NCI-H2081 (cell line): ENCODE measurements at regions not wholly inside any gene's neighbourhood (a gene's known extent, or its start where the extent isn't known, plus 50 kb on each side); places are given as distances from the start of the nearest gene placed in this dataset.
"Not testable (repeated sequence)": the region's sequence is repeated elsewhere in the genome, so short reads cannot be mapped to it uniquely, and the experiment has no call there.

Source experiments
- DNase-seq, 2 experiments: peaks; one replicate each; lab custom pipeline; 2025; lab: John Stamatoyannopoulos, UW

- DNase-seq, result no peak
These were observed 183.1 kb downstream of the TMEM121 start for GRCh38 chr14:105709281-105710118.

DNA sequence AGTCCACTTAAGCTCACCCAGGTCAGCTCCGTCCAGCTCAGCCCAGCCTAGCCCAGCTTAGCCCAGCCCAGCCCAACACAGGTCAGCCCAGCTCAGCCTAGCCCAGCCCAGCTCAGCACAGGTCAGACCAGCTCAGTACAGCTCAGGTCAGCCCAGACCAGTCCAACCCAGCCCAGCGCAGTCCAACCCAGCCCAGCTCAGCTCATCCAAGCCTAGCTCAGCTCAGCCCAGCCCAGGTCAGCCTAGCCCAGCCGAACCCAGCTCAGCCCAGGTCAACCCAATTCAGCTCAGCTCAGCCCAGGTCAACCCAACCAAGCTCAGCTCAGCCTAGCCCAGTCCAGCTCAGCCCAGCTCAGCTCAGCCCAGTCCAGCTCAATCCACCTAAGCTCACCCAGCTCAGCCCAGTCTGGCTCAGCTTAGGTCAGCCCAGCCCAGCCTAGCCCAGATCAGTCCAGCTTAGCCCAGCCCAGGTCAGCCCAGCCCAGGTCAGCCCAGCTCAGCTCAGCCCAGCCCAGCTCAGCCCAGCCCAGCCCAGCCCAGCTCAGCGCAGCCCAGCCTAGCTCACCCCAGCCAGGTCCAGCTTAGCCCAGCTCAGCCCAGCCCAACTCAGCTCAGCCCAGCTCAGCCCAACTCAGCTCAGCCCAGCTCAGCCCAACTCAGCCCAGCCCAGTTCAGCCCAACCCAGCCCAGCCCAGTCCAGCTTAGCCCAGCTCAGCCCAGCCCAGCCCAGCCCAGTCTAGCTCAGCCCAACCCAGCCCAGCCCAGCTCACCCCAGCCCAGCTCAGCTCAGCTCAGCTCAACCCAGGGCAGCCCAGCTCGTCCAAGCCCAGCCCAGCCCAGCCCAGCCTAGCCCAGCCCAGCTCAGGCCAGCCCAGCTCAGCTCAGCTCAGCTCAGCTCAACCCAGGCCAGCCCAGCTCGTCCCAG lies 184.0 kb downstream of the TMEM121 start:
- DNase-seq, result no peak

- DNase-seq, result no peak
These were observed 184.7 kb downstream of the TMEM121 start for GRCh38 chr14:105711044-105711620.

- DNase-seq, result no peak
These were observed 185.6 kb downstream of the TMEM121 start for GRCh38 chr14:105711841-105712460.

DNA sequence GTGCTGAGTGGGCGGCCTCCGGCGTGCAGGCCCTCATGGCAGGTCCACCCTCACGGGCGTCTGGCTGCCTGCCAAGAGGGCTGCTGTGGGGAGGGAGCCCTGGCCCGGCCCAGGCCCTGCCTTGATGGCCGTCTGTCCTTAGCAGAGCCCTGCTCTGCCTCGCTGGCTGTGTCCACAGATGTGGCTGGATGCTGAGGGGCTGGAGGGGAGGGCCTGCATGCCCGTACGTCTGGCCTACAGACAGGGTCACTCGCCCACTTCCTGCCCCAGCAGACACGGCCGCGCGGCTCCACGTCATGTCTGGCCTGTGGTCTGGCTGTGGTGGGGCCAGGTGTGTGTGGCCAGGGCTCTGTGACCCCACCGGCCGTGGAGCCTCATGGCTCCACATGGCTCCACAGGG lies 186.3 kb downstream of the TMEM121 start:
- DNase-seq, result not testable (repeated sequence)

DNA sequence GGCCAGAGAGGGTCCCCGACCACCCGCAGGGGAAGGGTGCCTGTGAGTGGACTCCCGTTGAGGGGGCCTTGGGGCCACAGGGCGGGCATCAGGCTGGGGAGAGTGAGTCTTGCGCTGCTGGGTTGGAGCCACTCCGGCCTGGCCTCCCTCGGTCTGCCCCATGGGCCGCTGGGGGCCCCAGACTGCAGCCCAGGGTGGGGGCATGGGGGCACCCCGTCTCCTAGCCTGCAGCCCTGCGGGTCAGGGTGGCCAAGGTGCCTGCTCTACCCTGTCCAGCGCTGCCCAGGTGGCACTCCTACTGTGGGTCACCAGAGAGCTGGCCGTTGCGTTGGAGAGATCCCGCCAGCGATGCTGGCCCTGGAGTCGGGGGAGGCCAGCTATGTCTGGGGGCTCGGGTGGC lies 186.8 kb downstream of the TMEM121 start:
- not testable (repeated sequence) for DNase-seq

DNA sequence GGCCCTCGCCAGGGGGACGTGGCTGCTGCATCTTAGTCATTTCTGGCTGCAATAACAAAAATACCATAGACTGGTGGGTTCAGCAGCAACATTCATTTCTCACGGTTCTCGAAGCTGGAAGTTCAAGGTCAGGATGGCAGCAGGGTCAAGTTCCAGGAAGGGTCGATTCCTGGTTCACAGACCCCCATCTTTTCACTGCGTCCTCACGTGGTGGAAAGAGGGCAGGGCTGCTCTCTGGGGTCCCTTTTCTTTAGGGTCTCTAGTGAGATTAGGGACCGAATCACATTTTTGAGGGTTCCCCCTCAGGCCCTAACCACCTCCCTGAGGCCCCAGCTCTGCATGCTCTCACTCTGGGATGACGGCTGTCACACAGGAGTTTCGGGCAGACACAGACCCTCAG lies 187.5 kb downstream of the TMEM121 start:
- not testable (repeated sequence) for DNase-seq

GRCh38 chr14:105718787-105719186 lies 192.4 kb downstream of the TMEM121 start:
- DNase-seq, result not testable (repeated sequence)

GRCh38 chr14:105720106-105720505 lies 193.7 kb downstream of the TMEM121 start:
- not testable (repeated sequence) for DNase-seq

DNA sequence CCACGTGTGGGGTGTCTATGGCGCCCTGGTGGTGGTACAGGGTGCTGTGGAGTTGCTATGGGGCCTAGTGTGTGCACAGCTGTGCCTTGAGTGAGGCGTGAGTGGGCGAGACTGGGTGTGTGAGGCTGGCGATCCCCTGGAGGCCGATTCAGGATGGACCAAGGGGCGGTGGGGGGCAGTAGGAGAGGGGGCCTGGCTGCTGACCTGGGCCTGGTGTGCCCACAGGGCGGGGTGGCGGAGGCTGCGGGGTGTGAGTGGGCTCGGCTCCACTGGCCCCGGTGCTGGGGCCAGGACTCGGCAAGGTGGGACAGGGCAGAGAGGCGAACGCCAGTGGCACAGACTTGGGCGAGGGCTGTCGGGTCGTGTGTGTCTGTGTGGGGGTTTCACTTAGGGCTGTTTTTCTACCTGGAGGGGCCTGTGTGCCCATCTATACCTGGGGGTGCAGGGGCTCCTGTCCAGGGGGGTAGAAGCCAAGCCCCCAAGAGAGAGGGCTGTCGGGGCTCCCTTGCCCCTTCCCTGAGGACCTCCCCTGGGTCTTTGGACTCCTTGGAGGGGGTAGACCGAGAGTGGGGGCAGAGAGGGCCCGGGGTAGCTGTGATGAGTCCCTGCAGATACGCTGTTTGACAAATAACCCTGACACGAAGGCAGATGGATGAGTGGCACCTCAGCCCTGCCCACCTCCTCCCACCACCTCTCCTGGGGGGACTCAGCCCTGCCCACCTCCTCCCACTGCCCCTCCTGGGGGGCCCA lies 194.6 kb downstream of the TMEM121 start:
- not testable (repeated sequence) for DNase-seq

DNA sequence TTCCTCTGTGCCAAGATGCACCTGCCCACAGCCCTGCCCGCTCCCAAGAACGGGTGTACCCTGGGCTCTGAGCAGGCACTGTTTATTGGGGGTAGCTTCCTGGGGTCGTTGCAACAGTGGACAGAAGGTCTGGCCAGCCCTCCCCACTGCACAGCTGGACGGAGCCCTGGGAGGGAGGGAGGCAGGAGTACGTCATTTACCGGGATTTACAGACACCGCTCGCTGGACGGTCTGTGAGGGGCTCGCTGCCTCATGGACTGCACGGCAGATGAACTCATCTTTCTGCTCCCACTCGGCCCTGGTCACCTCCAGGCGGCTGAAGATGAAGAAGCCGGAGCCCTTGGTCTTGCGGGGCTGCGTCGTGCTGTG lies 195.2 kb downstream of the TMEM121 start:
- not testable (repeated sequence) for DNase-seq

DNA sequence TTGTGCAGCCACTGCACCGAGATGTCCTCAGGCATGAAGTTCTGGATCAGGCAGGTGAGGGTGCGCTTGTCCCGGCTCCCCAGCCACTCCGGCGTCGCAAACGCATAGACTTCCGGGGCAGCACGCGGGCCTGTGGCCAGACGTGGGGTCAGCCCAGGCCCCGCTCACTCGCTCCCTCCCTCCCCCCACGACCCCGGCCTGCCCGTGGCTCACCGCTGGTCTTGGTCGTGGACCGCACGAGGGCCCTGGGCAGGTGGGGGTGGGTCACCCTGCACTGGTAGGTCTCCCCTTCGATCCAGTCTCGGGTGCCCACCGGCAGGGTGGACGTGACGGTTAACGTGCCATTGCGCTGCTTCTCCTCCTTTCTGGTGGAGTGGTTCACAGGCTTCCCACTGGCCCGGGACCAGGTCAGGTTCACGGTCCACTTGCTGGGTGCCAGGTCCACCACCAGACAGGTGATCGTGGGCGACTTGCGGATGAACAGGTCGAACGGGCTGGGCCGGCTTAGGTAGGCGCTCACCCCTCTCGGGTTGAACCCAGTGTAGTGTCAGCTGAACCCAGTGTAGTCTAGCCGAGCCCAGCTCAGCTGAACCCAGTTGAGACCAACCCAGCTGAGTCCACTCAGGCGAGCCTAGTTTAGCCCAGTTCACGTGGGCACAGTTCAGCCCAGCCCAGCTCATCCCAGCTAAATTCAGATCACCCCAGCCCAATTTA lies 195.8 kb downstream of the TMEM121 start:
- DNase-seq, result not testable (repeated sequence)

DNA sequence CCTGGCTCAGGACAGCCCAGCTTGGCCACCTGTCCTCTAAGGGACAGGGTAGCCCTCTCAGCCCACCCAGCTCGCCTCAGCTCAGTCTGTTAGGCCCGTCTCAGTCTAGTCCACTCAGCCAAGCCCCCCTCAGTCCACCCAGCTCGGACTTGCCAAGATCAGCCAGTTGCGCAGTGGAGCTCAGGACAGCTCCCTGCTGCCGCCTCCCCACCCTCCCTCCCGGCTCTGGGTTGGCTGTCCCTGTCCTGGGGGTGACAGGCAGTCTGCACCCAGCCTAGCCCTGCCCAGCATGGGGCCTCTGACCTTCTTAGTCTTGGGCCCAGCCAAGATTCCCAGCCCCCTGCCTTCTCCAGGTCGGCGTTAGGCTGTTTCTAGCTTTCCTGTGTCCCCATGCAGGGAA lies 196.9 kb downstream of the TMEM121 start:
- DNase-seq, result not testable (repeated sequence)

GRCh38 chr14:105723776-105724175 lies 197.4 kb downstream of the TMEM121 start:
- DNase-seq, result not testable (repeated sequence)

- DNase-seq, result not testable (repeated sequence)
These were observed 203.5 kb downstream of the TMEM121 start for GRCh38 chr14:105729825-105730368.

DNA sequence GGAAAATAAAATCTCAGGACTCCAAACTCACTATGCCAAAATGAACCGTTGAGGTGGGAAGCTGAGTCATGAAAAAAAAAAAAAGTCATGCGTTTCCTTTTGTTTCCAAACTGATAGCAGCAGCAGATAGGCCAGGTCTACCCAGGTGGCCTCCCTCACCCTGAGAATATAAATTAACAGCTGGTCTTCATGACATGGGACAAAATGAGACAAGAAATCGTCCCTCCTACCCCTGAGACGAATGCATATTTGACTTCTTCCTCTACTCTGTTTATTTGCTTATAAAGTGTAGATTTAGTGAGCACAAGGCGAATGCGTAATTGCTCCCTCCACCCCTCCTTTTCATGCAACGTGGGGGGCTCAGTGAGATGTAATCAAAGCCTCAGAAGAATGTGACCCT lies 204.3 kb downstream of the TMEM121 start:
- DNase-seq, result not testable (repeated sequence)

GRCh38 chr14:105731221-105731985 lies 205.0 kb downstream of the TMEM121 start:
- not testable (repeated sequence) for DNase-seq

DNA sequence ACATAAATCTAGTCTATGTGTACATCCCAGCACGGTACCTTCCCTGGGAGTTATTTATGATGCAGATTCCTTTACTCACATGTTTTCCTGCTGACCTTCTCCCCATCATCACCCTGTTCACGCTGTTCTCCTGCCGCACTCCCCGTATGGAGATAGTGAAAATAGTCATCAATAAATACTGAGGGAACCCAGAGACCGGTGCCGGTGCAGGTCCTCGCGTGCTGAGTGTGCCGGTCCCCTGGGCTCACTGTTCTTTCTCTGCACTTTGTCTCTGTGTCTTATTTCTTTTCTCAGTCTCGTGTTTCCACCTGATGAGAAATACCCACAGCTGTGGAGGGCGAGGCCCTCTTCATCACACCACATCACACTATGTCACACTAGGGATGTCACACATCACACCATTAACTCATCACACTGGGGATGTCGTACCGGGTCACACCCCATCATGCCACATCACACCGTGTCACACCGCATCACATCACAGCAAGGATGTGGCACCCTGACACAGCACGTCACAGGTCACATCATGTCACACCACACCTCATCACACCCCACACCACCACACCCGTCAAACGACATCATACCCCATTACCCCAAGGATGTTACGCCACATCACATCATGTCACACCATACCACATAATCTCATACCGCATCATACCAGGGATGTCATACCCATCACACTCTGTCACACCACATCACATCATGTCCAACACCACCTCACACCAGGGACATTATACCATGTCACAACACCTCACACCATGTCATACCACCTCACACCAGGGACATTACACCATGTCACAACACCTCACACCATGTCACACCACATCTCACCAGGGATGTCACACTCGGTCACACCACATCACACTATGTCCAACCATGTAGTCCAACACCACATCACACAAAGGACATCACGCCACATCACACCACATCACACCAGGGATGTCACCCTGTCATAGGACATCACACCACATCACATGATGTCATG lies 207.0 kb downstream of the TMEM121 start:
- DNase-seq, result no peak
